Prostate gland (tissue), 2 donors: ENCODE measurements at regions not wholly inside any gene's neighbourhood (a gene's known extent, or its start where the extent isn't known, plus 50 kb on each side); places are given as distances from the start of the nearest gene placed in this dataset.

Source experiments
- DNase-seq: peaks from one replicate; pipeline ENCODE4 v3.0.0-alpha.2; 2019; ENCODE audit warnings: low spot score
- H3K27ac ChIP-seq, 2 donors: fragments of 200-600 bp; sonication (generic); 2 replicates each; pipeline ENCODE4 v1.5.1; 2017 to 2019
- H3K27me3 ChIP-seq: fragments of 200-600 bp; sonication (generic); replicated peaks from 2 replicates; pipeline ENCODE4 v1.5.1; 2019; ENCODE audit not compliant: insufficient read depth
- H3K36me3 ChIP-seq, 2 donors: fragments of 200-600 bp; sonication (generic); 1 replicate in 1 of 2; 2 replicates in 1 of 2; pipeline versions ENCODE4 v1.5.1 to v1.8.1; 2017 to 2019
- H3K4me1 ChIP-seq: fragments of 200-600 bp; sonication (generic); replicated peaks from 2 replicates; pipeline ENCODE4 v1.5.1; 2019
- H3K4me3 ChIP-seq, 2 donors: fragments of 200-600 bp; sonication (generic); 2 replicates each; pipeline ENCODE4 v1.5.1; 2017 to 2019
- H3K9me3 ChIP-seq: fragments of 200-600 bp; sonication (generic); 2 replicates; pipeline ENCODE4 v1.5.1; 2017
- CTCF ChIP-seq, 4 experiments: fragments of 200-600 bp in 2 of 4; fragments of 450-650 bp in 2 of 4; sonication (generic) in 2 of 4; IDR thresholded peaks; 1 replicate in 3 of 4; 2 replicates in 1 of 4; pipeline ENCODE4 v1.5.1; 2016 to 2019; ENCODE audit warnings: antibody characterized with exemption in 4 of 4, mild to moderate bottlenecking in 2 of 4, moderate library complexity in 2 of 4
- POLR2A ChIP-seq: fragments of 450-650 bp; IDR thresholded peaks from one replicate; pipeline ENCODE4 v1.6.1; 2016; ENCODE audit warnings: antibody characterized with exemption, mild to moderate bottlenecking
- POLR2AphosphoS5 ChIP-seq: sonication (generic); formaldehyde crosslinking; IDR thresholded peaks from one replicate; pipeline ENCODE4 v1.6.1; 2017; ENCODE audit warnings: antibody characterized with exemption
- WGBS: methylation state at CpG from one replicate; pipeline ENCODE4 v1.1.5; 2018; 5-methylcytosine and 5-hydroxymethylcytosine counted together
- intact Hi-C: fragments of 100-400 bp; cut with DNase I; formaldehyde crosslinking; loops from one replicate; pipeline ENCODE4 v1.14.2; 2022

DNA sequence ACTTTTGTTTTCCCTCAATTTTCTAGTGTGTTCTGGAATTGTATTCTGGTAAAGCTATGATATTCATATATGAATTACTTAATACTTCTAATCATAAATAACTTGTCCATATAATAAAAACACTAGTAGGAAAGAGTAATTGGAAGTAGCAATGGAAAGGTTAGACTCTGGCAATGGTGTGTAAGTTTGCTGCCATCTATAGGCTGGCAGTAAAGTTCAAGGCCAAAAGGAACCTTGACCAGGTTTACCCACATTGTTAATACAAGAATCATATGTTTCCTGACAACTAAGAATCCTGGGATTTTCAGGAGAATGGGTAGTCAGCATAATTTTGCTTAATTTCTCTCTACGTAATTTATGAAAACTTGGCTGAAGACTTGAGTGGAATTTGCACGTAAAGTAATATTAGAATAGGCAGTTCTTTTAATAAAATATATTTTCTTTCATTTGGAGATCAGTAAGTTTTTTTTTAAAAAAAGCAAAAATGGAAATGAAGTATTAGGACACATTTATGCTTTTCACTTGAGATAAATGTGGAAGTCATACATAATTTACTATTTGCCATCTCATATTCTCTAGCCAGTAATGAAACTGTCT lies 926.7 kb downstream of the GALC start:
- intact Hi-C loops, result no loop called here
- WGBS, result 93% methylated on average over 2 of the region's 2 CpGs

DNA sequence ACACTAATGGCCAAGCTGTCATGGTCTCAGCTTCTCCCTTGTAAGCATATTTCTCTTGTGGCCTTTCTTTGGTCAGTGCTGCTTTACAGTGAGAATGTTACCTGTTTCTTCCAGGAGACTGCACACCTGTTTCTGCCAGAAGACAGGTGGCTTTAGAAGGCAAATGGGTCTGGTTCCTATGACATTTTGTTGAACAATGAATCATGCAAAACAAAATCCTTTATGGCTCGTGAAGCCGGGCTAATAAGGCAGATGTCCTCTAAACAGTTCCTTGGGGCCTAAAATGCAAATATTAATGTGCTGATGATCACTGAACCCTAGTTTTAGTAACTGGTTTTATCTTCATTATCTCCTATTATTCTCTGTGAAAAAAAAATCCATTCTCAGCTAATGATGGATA lies 927.6 kb downstream of the GALC start:
- Histone ChIP-seq H3K4me3 (no peak overlapping the region), H3K27ac (no peak overlapping the region), H3K27me3 (no peaks in the 10 kb centered on the region), H3K36me3 (no peaks in the 10 kb centered on the region), H3K4me1 (no peaks in the 10 kb centered on the region), H3K9me3 (no peaks in the 10 kb centered on the region)
- TF ChIP-seq POLR2AphosphoS5 (no peak), POLR2A (no peak), CTCF (IDR thresholded peaks at IDR 0.05) (no peak)
- DNase-seq, result no peak
- WGBS, result 83% methylated on average over 2 of the region's 2 CpGs
- intact Hi-C loops, result no loop called here

More for the DNA sequence above, 926.7 kb downstream of the GALC start:
- Histone ChIP-seq H3K36me3 (no peaks in the 10 kb centered on the region), H3K4me1 (no peaks in the 10 kb centered on the region), H3K27ac (no peak overlapping the region), H3K27me3 (no peaks in the 10 kb centered on the region), H3K9me3 (no peaks in the 10 kb centered on the region), H3K4me3 (no peak overlapping the region)
- no peak for DNase-seq
- TF ChIP-seq POLR2AphosphoS5 (no peak), POLR2A (no peak), CTCF (IDR thresholded peaks at IDR 0.05) (no peak)

- Histone ChIP-seq H3K27me3 (no peaks in the 10 kb centered on the region), H3K4me3 (no peak overlapping the region), H3K4me1 (no peaks in the 10 kb centered on the region), H3K36me3 (no peaks in the 10 kb centered on the region), H3K9me3 (no peaks in the 10 kb centered on the region), H3K27ac (no peak overlapping the region)
- 57% methylated on average over 1 of the region's 1 CpG for WGBS
- no peak for DNase-seq
- intact Hi-C loops, result no loop called here
- no peak for TF ChIP-seq POLR2AphosphoS5
- no peak for TF ChIP-seq POLR2A
- no peak for TF ChIP-seq CTCF (IDR thresholded peaks at IDR 0.05)
These were observed 929.8 kb downstream of the GALC start for GRCh38 chr14:87063181-87063580.

DNA sequence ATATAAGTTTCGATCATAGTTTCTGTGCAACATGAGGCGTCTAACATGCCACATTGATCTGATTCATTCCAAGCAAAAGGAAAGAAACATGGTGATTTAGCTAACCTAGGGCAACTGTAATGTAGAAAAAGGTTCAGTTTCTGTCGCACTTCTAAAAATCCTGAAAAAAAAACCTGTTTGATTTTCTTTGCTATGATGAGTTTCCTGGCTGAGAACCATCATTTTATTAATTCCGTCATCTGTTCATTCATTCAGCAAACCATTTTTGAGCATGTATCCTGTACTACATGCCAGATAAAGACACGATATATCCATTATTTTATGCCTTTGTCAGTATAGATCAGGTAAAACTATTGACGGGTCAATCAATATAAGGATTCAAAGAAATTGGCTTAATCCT lies 932.6 kb downstream of the GALC start:
- Histone ChIP-seq H3K27me3 (no peaks in the 10 kb centered on the region), H3K27ac (no peak overlapping the region), H3K36me3 (no peaks in the 10 kb centered on the region), H3K9me3 (no peaks in the 10 kb centered on the region), H3K4me3 (no peak overlapping the region), H3K4me1 (no peaks in the 10 kb centered on the region)
- intact Hi-C loops, result no loop called here
- DNase-seq, result no peak
- 95% methylated on average over 6 of the region's 6 CpGs for WGBS
- TF ChIP-seq CTCF (IDR thresholded peaks at IDR 0.05), result no peak
- TF ChIP-seq POLR2AphosphoS5, result no peak
- TF ChIP-seq POLR2A, result no peak

GRCh38 chr14:87059060-87059839 lies 933.7 kb downstream of the GALC start:
- intact Hi-C loops, result no loop called here
- no peak overlapping the region for H3K27ac ChIP-seq

More at GRCh38 chr14:87059060-87059839, 933.7 kb downstream of the GALC start:
- no peaks in the 10 kb centered on the region for H3K36me3 ChIP-seq
- H3K4me3 ChIP-seq, result no peak overlapping the region
- DNase-seq, result peak; percentile 10
- 44% methylated on average over 5 of the region's 5 CpGs for WGBS
- H3K4me1 ChIP-seq, result no peaks in the 10 kb centered on the region
- no peaks in the 10 kb centered on the region for H3K9me3 ChIP-seq
- H3K27me3 ChIP-seq, result no peaks in the 10 kb centered on the region
- TF ChIP-seq POLR2A (no peak), CTCF (IDR thresholded peaks at IDR 0.05) (no peak), POLR2AphosphoS5 (no peak)
